ENCODE measurements at regions not wholly inside any gene's neighbourhood (a gene's known extent, or its start where the extent isn't known, plus 50 kb on each side); places are given as distances from the start of the nearest gene placed in this dataset.

DNA sequence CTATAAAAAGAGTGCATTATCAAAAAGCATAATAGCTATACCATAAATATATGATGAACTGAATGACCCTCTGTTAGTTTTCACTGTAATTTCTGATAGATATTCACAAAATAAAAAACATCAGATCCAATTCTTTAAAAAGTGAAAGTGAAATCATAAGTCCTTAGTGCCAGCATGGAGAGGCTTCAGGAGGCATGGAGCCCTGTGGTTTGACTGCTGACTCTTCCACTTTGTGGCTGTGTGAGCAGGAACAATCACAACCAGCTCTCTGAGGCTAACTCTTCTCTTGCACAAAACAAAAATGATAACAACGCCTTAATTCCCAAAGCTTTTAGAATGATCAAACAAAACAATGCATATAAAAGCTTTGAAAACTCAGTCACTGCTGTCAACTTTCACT is 1143.9 kb downstream of the PDHA2 start:
- Histone ChIP-seq H2BK15ac (ENCODE audit: low read depth, low read length) (no peak overlapping the region), H4K8ac (ENCODE audit: low read depth in 2 of 2, low read length in 2 of 2) (no peak overlapping the region), H2BK120ac (ENCODE audit: low read depth, low read length) (no peak overlapping the region), H3K56ac (ENCODE audit: extremely low read depth, insufficient read depth, low read length) (no peak overlapping the region), H2BK5ac (ENCODE audit: low read depth, low read length, poor library complexity, severe bottlenecking) (no peak overlapping the region), H2AK5ac (ENCODE audit: low read depth, low read length) (no peak overlapping the region), H3K27me3 (ENCODE audit: control insufficient read depth, insufficient read depth, low read length) (no peaks in the 10 kb centered on the region), H3K9ac (ENCODE audit: low read depth, low read length) (no peak overlapping the region), H4K91ac (ENCODE audit: insufficient read depth, low read depth, low read length) (no peak overlapping the region), H2BK20ac (ENCODE audit: low read depth, low read length) (no peak overlapping the region), H2AK9ac (replicated peaks; ENCODE audit: low read depth, low read length, poor library complexity) (no peak overlapping the region), H2AFZ (replicated peaks; ENCODE audit: low read length, poor library complexity) (no peak overlapping the region), H3K4ac (ENCODE audit: low read depth, low read length) (no peak overlapping the region), H3K36me3 (ENCODE audit: control insufficient read depth, insufficient read depth, low read length) (no peaks in the 10 kb centered on the region), H3K4me3 (ENCODE audit: insufficient read depth, low read depth, low read length) (no peak overlapping the region), H3K18ac (ENCODE audit: low read depth, low read length) (no peak overlapping the region), H3K79me1 (ENCODE audit: low read depth in 1 of 2, low read length in 2 of 2) (no peaks in the 10 kb centered on the region), H3K4me2 (ENCODE audit: low read depth, low read length) (no peak overlapping the region), H4K5ac (ENCODE audit: low read depth, low read length) (no peak overlapping the region), H3K14ac (replicated peaks; ENCODE audit: low read depth, low read length) (no peak overlapping the region), H4K20me1 (ENCODE audit: insufficient read depth, low read length) (no peaks in the 10 kb centered on the region), H3K9me3 (ENCODE audit: control insufficient read depth, insufficient read depth, low read length) (no peaks in the 10 kb centered on the region; the same call in 1 of the 2 replicates), H3K9me1 (ENCODE audit: insufficient read depth, low read length) (no peaks in the 10 kb centered on the region), H3K27ac (ENCODE audit: insufficient read depth, low read length) (no peak overlapping the region), H3K4me1 (ENCODE audit: control insufficient read depth, insufficient read depth, low read length) (no peaks in the 10 kb centered on the region), H3K23ac (ENCODE audit: low read depth, low read length) (no peak overlapping the region)
- POLR2A ChIA-PET (ENCODE audit: unreplicated experiment): no interaction called here
- intact Hi-C loops (cut with micrococcal nuclease): no loop called here
- TF ChIP-seq FOS (IDR thresholded peaks at IDR 0.05; ENCODE audit: low read depth, low read length) (no peak), NFE2L2 (IDR thresholded peaks at IDR 0.05; ENCODE audit: low read depth, low read length) (no peak), SMC3 (IDR thresholded peaks at IDR 0.05; ENCODE audit: low read depth, low read length) (no peak), RCOR1 (IDR thresholded peaks at IDR 0.05; ENCODE audit: insufficient replicate concordance, low read length) (no peak), BHLHE40 (IDR thresholded peaks at IDR 0.05; ENCODE audit: low read depth, low read length) (no peak), CHD1 (IDR thresholded peaks at IDR 0.05; ENCODE audit: low read depth, low read length) (no peak), RAD21 (IDR thresholded peaks at IDR 0.05; ENCODE audit: low read length) (no peak), MXI1 (IDR thresholded peaks at IDR 0.05; ENCODE audit: borderline replicate concordance, low read depth, low read length) (no peak), MAZ (IDR thresholded peaks at IDR 0.05; ENCODE audit: borderline replicate concordance, low read depth, low read length) (no peak), MAFK (IDR thresholded peaks at IDR 0.05; ENCODE audit: low read depth, low read length) (no peak), CEBPB (IDR thresholded peaks at IDR 0.05; ENCODE audit: low read depth, low read length) (no peak), POLR2A (IDR thresholded peaks at IDR 0.05; ENCODE audit: low read depth, low read length) (no peak), RFX5 (IDR thresholded peaks at IDR 0.05; ENCODE audit: low read depth, low read length) (no peak)
- TF ChIP-seq, protein P1, sequence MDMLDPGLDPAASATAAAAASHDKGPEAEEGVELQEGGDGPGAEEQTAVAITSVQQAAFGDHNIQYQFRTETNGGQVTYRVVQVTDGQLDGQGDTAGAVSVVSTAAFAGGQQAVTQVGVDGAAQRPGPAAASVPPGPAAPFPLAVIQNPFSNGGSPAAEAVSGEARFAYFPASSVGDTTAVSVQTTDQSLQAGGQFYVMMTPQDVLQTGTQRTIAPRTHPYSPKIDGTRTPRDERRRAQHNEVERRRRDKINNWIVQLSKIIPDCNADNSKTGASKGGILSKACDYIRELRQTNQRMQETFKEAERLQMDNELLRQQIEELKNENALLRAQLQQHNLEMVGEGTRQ (IDR thresholded peaks at IDR 0.05; ENCODE audit: low read depth, low read length): no peak
- TF ChIP-seq, protein P2, sequence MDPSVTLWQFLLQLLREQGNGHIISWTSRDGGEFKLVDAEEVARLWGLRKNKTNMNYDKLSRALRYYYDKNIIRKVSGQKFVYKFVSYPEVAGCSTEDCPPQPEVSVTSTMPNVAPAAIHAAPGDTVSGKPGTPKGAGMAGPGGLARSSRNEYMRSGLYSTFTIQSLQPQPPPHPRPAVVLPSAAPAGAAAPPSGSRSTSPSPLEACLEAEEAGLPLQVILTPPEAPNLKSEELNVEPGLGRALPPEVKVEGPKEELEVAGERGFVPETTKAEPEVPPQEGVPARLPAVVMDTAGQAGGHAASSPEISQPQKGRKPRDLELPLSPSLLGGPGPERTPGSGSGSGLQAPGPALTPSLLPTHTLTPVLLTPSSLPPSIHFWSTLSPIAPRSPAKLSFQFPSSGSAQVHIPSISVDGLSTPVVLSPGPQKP (IDR thresholded peaks at IDR 0.05; ENCODE audit: borderline replicate concordance, low read depth, low read length): no peak
- TF ChIP-seq, protein P3, sequence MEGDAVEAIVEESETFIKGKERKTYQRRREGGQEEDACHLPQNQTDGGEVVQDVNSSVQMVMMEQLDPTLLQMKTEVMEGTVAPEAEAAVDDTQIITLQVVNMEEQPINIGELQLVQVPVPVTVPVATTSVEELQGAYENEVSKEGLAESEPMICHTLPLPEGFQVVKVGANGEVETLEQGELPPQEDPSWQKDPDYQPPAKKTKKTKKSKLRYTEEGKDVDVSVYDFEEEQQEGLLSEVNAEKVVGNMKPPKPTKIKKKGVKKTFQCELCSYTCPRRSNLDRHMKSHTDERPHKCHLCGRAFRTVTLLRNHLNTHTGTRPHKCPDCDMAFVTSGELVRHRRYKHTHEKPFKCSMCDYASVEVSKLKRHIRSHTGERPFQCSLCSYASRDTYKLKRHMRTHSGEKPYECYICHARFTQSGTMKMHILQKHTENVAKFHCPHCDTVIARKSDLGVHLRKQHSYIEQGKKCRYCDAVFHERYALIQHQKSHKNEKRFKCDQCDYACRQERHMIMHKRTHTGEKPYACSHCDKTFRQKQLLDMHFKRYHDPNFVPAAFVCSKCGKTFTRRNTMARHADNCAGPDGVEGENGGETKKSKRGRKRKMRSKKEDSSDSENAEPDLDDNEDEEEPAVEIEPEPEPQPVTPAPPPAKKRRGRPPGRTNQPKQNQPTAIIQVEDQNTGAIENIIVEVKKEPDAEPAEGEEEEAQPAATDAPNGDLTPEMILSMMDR (conservative IDR thresholded peaks at IDR 0.05; ENCODE audit: low read depth, low read length): no peak
- BruUV-seq (replicated peaks): no TSS peak
- in situ Hi-C loops (cut with MboI; ENCODE audit: low sequenced_read_pairs): no loop called here
- WGBS, 2 experiments (ENCODE audit: extremely low coverage in 2 of 2, insufficient read length in 1 of 2): 40% methylated on average over 1 of the region's 1 CpG; no CpG with 5 or more reads in 1 of the 2 experiments
- CTCF ChIA-PET: no interaction called here
- ATAC-seq (ENCODE audit: low read depth): no peak
- dilution Hi-C loops (cut with HindIII; ENCODE audit: low sequenced_read_pairs, unreplicated experiment): no loop called here
- DNase-seq: no peak
